Transverse colon (tissue), 4 donors: ENCODE measurements at regions not wholly inside any gene's neighbourhood (a gene's known extent, or its start where the extent isn't known, plus 50 kb on each side); places are given as distances from the start of the nearest gene placed in this dataset.

Experiments
- CTCF ChIP-seq, 5 experiments: fragments of 200-600 bp in 3 of 5; fragments of 450-650 bp in 2 of 5; sonication (generic) in 3 of 5; IDR thresholded peaks; 1 replicate in 2 of 5; 2 replicates in 3 of 5; pipeline ENCODE4 v1.5.1; 2016 to 2017; ENCODE audit warnings: antibody characterized with exemption in 5 of 5, inconsistent platforms in 3 of 5, mild to moderate bottlenecking in 2 of 5, moderate library complexity in 1 of 5
- EP300 ChIP-seq: sonication (generic); formaldehyde crosslinking; IDR thresholded peaks from one replicate; pipeline ENCODE4 v1.6.1; 2017; ENCODE audit warnings: antibody characterized with exemption, low read depth
- POLR2AphosphoS5 ChIP-seq, 3 donors: sonication (generic); formaldehyde crosslinking; IDR thresholded peaks; one replicate each; pipeline ENCODE4 v1.6.1; 2016; ENCODE audit warnings: antibody characterized with exemption in 3 of 3

GRCh38 chr5:13251623-13252376, 692.7 kb downstream of the DNAH5 start:
- TF ChIP-seq CTCF (IDR thresholded peaks at IDR 0.05) (no peak), POLR2AphosphoS5 (IDR thresholded peaks at IDR 0.05) (no peak), EP300 (no peak)
